HPDE6-E6E7 (cell line): ENCODE measurements at regions not wholly inside any gene's neighbourhood (a gene's known extent, or its start where the extent isn't known, plus 50 kb on each side); places are given as distances from the start of the nearest gene placed in this dataset.
"Not testable (repeated sequence)": the region's sequence is repeated elsewhere in the genome, so short reads cannot be mapped to it uniquely, and the experiment has no call there.

Experiments used
- DNase-seq: peaks from one replicate; pipeline ENCODE4 v3.0.0; 2011; ENCODE audit warnings: missing footprints; ENCODE audit errors: extremely low spot score

DNA sequence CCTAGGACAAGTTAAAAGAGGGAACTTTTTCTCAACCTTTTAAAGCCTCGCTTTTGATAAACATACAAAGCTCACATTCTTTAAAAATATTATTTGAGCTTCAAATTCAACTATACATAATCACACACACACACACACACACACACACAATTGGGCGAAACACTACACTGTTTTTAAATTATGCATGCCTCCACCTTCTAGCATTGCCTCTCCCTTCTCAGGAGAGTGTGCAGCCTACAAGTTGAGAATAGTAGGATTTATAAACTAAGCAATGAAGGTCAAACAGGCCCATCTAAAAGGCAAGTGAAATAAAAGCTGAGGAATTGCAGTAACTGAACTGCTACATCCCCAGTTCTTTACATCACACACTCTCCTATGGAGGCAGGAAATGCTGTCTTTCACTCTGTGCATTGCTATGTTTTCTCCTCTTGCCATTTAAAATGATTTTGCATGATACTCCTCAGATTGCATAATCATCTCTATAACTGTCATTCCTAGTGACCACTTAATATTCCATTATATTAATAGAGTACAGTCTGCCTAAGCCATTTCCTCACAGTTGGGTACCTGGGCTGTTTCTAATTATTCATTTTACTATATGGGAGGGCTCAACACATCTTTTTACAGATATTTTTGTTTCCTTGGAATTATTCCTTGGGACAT is 92.5 kb upstream of the KCNE2 start:
- DNase-seq = no peak

DNA sequence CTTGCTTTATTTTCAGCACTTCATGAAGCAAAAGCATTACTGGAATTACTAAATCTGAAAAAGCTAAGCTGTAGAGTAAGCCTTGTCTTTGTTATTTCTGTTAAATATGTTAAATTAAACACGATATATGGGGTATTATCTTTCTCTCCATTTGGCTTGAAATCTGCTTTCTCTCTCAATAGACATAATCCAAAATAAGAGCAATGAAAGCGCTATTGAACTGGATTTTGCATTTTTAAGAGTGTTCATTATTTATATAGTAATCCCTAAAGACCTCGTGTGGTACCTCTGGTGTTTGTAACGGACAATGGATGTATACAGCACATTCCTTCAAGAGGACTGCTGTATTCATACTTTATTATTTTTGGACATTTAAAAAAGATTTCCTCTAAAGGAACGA is 91.5 kb upstream of the KCNE2 start:
- DNase-seq = no peak

DNA sequence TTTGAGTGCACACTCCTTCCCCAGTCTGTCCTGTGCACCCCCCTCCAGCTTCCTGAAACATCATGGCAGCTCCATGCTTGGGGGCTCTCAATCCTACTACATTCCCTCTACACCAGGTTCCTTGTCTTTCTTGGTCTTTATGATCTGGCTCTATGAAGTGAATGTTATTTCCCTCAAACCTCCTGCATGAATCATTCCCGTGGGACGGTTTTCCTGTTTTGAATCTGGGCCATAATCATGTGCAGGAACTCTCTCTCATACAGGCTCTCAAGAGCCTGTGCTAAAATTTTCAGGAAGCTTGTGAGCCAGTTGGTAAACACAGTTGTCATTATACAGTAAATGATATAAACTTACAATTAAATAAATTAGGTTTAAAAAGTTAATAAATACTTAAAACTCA is 89.8 kb upstream of the KCNE2 start:
- no peak for DNase-seq

DNA sequence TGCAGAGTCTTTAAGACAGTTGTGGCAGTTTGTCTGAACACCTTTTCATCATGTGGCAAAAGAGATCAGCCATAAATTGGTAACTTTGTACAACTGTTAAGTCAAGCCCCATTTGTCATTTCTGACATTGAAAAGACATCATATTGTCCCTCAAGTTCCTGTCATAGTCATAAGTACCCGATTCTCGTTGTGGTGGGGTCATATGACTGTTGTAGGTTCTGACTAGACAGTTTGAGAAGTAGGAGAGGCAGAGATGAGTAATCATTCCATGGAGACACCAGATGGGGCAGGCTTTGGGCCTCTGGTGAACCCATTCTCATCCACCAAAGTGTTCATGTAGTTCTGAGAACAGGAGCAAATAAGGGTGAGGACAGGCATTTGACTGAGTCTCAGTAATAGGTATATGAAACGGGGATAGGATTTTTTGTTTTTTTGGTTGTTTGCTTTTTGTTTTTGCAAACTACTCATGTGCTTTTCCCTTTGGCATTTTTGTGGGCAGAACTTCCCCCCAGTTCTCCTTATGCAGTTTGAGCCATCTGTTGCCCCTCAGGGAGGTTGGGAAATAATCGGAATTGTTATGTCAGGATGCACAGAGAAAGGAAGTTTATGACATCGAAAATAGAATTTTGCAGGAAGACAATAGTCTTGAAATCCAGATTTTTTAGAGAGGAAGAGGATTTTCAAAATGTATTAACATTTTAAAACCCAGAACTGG is 86.9 kb upstream of the KCNE2 start:
- no peak for DNase-seq

DNA sequence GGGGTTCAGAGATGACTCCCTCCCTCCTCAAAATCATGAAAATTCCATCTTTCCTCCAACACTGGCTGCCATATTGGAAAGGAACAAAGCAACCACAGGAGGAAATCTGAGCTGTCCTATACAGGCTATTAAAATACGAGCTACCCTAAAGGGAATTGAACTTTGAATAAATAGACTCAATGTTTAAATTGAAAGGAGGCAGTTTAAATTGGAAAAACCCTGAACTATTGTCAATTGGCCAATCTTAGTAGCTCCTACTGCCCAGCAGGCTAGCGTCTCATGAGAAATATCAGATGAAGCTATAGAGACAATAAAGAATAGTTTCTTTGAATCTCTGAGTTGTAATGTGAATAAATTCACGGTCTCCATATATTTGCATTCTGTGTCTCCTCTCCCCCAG is 85.4 kb upstream of the KCNE2 start:
- DNase-seq = no peak

DNA sequence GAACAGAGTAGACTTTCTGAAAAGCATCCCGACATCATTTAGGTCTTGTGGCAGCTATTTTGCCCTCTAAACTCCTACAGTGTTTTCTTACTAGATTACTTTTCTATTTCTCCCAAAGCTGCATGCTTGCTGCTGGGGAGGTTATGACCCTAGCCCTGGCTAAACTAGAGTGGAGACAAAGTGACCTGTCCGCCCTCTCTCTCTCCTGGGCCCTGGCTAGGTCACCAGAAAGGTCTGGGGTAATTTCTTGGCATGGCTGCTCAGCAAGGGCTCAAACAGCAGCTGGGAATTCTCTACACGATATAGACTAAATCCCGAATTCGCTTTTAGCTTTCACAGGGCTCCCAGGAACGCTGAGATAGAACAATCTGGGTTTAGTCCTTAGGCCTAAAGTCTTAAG is 84.5 kb upstream of the KCNE2 start:
- DNase-seq = no peak

DNA sequence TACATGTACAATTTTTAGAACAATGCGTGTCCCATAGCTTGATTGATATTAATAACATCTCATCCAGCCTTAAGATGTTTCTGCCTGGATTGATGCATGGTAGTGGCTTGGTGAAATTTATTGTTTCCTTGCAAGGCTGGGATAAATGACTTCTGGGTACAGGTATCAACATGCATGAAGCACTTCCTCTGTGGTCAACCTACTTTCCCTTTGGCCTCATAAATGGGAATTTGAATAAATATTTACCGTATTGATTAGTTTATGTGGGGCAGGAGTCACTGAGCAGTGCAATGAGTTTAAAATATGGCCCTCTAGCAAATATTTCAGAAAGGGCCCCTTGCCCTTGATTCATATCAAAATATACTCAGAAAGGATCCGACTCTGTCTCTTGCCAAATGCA is 83.9 kb upstream of the KCNE2 start:
- peak; percentile 58 for DNase-seq

DNA sequence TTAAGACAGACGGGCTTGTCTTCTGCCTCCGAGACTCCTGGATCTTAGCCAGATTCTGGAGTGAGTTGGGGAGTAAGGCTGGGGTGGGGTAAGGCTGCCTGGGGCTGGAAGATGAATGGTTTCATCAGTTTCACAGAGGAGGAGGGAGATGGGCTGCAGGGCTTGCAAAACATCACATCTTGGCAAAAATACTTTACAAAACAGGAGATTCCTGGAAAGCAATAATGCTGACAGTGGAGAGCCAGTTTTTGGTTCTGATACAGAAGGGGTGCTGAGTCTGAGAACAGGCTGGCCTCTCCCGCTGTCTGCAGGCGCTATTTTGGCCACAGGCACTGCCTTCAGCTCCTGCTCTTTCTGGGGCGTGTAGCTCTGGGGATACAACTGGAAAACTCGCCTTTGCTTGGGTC is 83.4 kb upstream of the KCNE2 start:
- DNase-seq = peak; percentile 13

DNA sequence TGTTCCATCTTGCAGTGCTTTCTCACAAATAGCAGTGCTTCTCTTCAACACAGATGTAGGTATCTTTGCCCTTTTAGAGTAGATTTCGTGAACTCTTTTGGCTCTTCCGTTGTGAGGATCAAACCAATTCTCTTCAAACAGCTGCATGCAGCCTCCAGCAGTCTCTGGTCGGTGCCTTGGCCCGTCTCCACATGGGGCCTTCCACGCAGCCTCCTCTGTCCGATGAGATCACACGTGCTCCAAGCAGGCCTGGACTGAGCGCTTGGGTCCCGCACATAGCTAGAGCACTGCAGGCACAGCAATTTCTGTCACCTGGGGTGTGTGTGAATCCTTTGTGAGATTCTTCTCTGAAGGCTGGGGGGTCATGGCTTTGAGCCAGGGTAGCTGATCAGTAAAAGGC is 82.8 kb upstream of the KCNE2 start:
- no peak for DNase-seq

DNA sequence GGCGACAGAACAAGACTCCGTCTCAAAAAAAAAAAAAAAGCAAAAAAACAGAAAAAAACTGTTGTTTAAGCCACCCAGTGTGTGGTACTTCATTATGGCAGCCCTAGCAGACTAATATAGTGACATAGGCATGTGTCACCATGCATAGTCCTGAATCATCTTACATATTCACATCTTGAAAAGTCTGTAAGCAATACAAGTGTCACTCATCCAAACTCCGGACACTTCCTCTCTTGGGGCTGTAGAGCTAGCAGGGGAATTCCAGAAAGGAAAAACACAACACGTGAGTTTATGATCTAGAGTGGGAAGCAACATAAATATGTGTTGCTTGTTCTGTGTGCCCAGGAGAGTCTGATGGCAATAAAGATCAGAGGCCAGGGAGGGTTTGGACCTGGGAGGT is 81.6 kb upstream of the KCNE2 start:
- no peak for DNase-seq

DNA sequence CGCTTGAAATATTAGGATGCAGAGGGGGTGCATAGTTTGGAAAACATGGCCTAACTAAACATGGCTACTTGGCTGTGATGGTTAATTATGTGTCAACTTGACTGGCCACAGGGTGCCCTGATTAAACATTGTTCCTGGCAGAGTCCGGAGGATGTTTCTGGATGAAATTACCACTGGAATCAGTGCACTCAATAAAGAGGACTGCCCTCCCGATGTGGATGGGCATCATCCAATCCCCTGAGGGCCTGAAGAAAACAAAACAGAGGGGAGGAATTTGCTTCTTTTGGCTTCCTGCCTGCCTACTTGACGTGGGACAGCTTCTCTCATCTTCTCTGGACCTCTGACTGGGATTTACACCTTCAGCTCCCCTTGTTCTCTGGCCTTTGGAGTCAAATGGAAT is 79.1 kb upstream of the KCNE2 start:
- DNase-seq = no peak

DNA sequence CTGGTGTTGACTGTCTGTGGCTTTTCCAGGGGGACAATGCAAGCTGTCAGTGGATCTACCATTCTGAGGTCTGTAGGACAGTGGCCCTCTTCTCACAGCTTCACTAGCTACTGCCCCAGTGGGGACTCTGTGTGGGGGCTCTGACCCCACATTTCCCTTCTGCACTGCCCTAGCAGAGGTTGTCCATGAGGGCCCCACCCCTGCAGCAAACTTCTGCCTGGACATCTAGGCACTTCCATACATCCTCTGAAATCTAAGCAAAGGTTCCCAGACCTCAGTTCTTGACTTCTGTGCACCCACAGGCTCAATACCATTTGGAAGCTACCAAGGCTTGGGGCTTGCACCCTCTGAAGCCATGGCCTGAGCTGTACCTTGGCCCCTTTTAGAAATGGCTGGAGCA is 75.8 kb upstream of the KCNE2 start:
- DNase-seq = not testable (repeated sequence)

DNA sequence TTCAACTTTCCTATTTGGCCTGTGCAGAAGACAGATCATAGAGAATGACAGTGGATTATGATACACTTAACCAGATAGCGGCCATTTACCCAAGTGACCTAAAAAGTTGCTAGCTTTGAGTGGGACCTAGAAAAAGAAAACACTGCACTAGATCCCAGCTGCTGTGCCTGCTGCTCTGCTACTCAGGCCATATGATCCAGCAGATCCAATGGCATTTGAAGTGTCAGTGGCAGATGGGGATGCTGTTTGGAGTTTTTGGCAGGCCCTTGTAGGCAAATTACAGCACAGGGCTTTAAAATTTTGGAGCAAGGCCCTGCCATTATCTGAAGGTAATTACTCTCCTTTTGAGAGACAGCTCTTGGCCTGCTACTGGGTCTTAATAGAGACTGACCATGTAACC is 74.0 kb upstream of the KCNE2 start:
- no peak for DNase-seq

DNA sequence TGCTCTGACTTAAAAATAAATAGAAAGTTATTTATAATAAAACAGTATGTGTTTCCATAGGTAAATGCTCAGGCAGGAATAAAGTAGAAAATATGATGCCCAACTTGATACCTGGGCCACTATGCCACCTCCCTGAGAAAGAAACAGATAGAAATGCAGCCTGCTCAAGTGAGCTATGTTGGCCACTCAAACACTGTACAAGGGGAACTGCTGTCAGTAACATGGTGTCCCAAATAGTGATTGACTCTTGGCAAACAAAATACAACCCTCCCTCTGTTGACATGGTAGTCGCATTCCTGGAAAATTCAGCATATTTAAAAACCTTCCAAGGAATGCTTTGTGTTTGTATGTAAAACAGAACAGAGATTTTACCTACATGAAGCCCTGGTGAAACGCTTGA is 66.9 kb upstream of the KCNE2 start:
- DNase-seq = no peak

DNA sequence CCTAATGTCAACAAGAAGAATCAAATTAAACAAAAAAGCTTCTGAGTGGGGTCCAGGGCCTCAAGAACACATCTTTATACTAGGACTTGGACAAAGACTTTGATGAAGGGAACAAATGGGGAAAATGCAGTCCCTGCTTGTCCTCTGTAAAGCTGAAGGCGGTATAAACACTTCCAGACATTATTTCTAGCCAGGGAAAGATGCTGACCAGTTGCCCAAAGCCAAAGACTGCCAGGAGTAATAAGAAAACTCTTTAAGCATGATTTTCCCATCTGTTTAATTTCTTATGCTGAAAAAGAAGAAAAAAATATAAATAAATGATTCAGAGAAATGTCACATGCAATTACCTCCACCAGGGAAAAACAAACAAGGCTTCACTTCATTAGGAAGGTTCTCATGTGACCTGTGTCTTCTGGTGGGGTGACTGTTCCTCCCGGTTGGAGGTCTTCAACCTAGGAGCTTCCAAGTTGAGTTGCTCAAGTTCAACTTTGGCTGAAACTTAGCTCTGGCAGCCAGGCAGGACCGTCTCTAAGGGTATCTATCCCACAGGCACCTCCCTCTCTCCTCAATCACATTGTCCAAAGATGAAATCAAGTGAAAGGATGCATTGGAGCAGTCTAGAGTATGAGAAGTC is 65.2 kb upstream of the KCNE2 start:
- DNase-seq = no peak

DNA sequence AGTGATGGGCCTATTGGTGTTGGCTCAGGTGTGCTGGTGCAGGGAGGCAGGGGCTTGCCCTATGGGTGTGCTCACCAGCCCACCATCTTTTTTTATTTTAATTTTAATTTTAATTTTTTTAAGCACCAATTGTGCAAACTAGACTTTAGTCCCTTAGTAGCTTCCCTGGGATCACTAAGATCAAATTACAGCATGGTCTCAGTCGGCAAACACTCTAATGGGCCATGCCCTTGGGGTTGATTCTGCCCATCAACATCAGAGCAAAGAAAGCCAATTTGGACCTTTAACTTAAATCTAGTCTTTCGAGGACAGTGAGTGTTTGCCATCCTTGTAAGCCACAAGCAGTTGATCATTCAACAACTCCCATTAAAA is 64.7 kb upstream of the KCNE2 start:
- no peak for DNase-seq

DNA sequence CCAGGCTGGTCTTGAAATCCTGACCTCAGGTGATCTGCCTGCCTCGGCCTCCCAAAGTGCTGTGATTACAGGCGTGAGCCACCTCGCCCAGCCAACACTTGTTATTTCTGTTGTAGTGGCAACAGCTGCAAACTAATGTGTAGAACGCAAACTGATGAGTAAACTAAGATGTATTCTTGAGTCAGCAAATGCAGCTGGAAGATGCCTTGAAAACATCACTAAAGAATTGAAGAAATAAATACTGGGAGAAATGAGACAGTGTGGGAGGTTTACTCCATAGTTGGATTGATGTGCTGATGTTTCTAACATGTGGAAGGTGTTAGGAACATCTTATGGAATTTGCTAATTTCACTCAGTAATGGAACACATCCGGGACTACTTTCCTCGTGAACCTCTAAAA is 61.3 kb upstream of the KCNE2 start:
- no peak for DNase-seq

DNA sequence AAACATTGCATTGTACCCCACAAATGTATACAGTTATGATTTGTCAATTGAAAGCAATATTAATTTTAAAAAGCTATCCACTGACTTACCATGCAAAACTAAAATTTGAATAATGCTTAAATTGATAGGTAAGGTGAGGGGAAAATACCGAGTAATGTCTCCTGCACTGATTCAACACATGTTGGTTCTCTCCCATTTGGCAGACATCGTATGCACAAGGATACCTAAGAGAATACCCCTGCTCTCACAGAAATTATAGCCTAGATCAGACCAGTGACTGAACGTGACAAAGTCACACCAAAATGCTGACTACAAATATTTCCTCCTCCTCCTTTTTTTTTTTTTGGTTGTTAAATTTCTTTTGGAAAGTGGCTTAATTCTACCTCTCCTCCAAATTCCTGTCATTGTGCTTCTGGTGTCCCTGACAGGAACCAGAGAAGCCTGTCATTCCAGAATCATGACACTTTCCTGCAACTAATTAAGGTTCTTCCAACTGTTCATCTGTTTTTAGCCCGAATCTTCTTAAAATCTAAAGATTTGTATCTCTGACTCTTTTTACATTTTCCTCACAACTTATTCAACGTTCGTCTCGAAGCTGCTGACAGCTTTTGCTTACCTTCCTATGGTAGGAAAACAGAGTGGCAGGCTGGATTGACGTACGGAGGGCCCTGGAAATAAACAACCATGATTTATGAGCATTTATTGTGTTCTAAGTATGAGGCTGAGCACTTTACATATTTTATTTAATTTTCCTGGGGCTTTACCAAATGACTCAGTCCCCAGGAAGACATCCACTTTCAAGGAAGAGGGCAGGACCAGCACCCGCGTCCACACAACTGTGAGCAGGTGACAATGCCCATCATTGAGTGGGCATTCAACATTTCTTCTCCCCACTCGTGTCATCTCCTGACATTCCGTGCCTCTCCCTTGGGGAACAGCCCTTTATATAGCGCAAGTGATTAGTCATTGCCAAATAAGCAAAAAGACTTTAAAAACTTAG is 57.9 kb upstream of the KCNE2 start:
- no peak for DNase-seq

DNA sequence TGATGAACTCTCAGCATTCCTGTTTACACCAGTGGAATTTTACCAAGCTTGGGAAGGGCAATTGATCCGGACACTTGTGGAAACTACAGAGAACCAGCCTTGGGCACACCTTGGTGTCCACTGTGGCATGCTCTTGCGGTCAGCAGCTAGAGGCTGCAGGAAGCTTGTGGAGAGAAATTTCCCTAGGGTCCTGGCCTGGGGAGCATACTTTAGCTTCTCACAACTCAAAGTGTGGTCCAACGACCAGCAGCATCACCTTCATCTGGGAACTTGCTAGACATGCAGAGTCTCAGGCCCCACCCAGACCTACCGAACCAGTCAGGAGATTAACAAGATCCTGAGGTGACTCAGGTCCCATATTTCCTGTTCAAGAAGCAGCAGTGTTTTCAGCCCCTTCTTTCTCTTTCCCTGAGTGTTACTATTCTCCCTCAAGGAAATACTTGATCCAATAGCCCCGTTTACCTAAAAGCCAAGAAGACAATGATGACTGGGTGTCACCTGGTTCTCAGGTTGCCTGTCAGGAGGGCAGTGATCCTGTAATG is 55.7 kb upstream of the KCNE2 start:
- DNase-seq = no peak

DNA sequence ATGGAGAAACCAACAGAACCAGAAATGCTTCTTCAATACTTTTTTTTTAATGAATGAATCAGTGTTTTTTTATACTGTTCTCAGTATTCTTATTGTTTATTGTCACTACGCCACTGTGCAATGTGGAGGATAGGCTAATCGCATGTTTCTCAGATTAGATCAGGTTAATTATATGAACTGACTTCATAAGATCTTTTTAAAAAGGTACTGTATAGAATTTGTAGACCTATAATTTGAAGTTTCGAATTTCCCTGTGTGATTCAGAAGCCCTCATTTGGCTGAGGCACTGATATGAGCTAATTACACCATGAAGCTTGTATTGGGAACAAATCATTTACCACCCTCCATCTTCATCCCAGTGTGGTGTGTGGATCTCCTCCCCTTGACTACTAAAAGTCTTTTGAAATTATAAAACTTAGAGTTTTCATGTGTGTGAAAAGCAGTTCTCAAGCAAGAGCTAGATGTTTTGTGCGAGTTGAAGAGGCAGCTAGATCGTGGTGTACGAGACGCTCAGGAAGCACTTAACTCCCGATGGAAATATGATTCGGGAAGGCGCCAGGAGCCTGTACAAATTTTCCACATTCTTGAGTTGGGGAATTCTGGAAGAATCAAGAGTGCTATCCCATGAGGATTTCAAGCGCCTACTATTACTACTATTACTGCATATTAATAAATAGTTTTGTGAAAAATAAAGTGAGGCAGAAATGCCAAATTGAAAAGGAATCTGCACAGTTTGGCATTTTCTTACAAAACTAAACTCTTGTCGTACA is 52.1 kb upstream of the KCNE2 start:
- DNase-seq = no peak

DNA sequence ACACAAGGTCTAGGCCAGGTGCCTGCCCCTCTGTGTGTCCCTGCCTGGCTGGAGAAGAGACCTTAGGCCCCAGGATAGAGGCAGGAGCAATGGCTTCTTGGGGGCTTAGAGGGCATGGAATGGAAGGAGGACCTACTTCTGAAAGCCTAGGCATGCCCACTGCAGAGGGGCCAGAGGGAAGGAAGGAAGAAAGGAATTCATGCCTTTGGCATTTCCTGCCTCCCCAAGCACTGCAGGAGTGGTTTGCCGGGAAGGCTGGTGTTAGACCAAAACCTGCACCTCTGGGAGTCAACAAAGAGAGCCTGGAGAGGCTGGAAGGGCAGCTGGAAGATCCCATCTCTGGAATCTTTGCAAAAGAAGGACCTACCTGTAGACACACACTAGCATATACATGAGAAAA is 50.7 kb upstream of the KCNE2 start:
- no peak for DNase-seq
